ENCODE measurements at regions not wholly inside any gene's neighbourhood (a gene's known extent, or its start where the extent isn't known, plus 50 kb on each side); places are given as distances from the start of the nearest gene placed in this dataset.

DNA sequence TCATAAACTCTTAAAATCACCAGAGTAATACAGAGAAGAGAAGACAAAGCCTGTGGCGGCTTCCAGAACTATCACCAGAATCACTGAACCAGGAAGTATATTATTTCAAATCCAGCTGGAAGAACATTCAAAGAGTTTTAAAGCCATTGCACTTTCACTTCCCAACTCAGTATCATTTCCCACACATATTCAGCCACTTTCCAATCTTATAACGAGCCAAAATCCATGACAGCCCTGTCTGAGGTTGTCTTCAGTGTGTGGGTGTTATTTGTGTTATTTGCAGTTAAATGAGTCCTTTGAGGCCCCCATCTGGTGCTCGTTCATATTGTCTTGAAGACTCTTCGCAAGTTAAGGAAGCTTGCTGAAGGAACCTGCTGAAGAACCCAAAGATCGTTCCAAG lies 559.9 kb downstream of the TSN start:
- H3K9ac ChIP-seq (ENCODE audit: low read length in 3 of 3): no peak overlapping the region
- no peak overlapping the region for H3K27ac ChIP-seq (ENCODE audit: low read depth in 2 of 2, low read length in 2 of 2)
- intact Hi-C loops (cut with DNase I): no loop called here
- FAIRE-seq (no peak), DNase-seq (peak in 1 of 5 donors; percentile 4)
- no peaks in the 10 kb centered on the region for H3K36me3 ChIP-seq (ENCODE audit: control insufficient read depth in 2 of 3, insufficient read depth in 3 of 3, low read length in 3 of 3)
- H3K4me3 ChIP-seq (ENCODE audit: low read length in 3 of 3): no peak overlapping the region
- TF ChIP-seq CTCF (IDR thresholded peaks at IDR 0.05; ENCODE audit: borderline replicate concordance, extremely low read depth, insufficient read depth): no peak
- H3K9me3 ChIP-seq (ENCODE audit: control insufficient read depth in 2 of 3, insufficient read depth in 1 of 3, low read length in 3 of 3): peaks cover 0 to 2% (median 0%) of the 10 kb centered on the region in 3 donors
- no peaks in the 10 kb centered on the region for H3K4me1 ChIP-seq (ENCODE audit: control insufficient read depth in 2 of 3, insufficient read depth in 2 of 3, low read depth in 1 of 3, low read length in 3 of 3)
- H3K27me3 ChIP-seq (ENCODE audit: control insufficient read depth, insufficient read depth, low read length): no peaks in the 10 kb centered on the region

DNA sequence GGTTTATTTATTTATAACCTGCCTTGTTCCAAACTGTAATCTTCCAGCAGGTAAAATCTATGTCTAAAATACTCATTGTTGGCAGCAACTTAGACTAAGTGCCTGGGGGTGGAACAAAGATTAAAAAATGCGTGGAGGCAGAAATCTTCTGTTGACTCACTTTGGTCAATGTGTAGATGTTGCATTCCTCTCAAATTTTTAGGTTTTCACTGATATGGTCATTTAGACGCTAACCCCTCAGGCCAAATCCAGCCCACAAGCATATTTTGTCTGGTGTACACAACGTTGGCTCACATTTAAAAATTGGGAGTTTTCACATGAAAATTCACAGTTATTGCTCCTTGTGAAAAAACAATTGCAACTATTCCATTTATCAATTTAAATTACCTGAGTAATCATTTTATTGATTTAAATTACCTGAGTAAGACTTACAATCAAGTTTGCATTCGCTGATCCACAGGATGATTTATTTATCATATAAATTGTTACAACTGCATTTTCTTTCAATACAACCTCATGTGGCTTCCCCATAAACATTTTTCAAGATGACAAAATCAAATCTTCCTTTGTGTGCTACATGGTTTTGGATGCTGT lies 564.2 kb downstream of the TSN start:
- Histone ChIP-seq H3K36me3 (ENCODE audit: control insufficient read depth in 2 of 3, insufficient read depth in 3 of 3, low read length in 3 of 3) (no peaks in the 10 kb centered on the region), H3K27me3 (ENCODE audit: control insufficient read depth, insufficient read depth, low read length) (no peaks in the 10 kb centered on the region), H3K9me3 (ENCODE audit: control insufficient read depth in 2 of 3, insufficient read depth in 1 of 3, low read length in 3 of 3) (peaks cover 0 to 4% (median 0%) of the 10 kb centered on the region in 3 donors), H3K4me3 (ENCODE audit: low read length in 3 of 3) (no peak overlapping the region), H3K27ac (ENCODE audit: low read depth in 2 of 2, low read length in 2 of 2) (no peak overlapping the region), H3K4me1 (ENCODE audit: control insufficient read depth in 2 of 3, insufficient read depth in 2 of 3, low read depth in 1 of 3, low read length in 3 of 3) (no peaks in the 10 kb centered on the region), H3K9ac (ENCODE audit: low read length in 3 of 3) (no peak overlapping the region)
- FAIRE-seq (no peak), DNase-seq (no peak)
- intact Hi-C loops (cut with DNase I): no loop called here
- no peak for TF ChIP-seq CTCF (IDR thresholded peaks at IDR 0.05; ENCODE audit: borderline replicate concordance, extremely low read depth, insufficient read depth)

DNA sequence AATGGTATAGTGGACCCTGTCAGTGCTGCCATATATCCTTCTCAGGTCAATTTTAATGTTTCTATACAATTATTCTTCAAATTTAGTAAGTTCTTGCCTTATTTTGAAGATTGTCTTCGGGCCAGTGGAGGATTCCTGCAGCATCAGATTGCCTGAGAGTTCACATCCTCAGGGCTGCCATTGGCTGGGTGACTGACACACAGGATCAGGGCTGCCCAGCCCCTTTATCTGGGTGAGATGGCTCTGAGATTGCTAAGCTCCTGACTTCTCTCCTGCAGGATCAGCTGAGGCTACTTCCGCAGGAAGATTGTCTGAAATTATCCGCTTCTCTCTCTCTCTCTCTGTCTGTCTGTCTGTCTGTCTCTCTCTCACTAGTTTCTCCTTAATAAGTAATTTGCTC lies 567.4 kb downstream of the TSN start:
- intact Hi-C loops (cut with DNase I): no loop called here
- H3K27me3 ChIP-seq (ENCODE audit: control insufficient read depth, insufficient read depth, low read length): no peaks in the 10 kb centered on the region
- no peak for DNase-seq
- peaks cover 0 to 4% (median 0%) of the 10 kb centered on the region in 3 donors for H3K9me3 ChIP-seq (ENCODE audit: control insufficient read depth in 2 of 3, insufficient read depth in 1 of 3, low read length in 3 of 3)
- H3K9ac ChIP-seq (ENCODE audit: low read length in 3 of 3): no peak overlapping the region
- no peaks in the 10 kb centered on the region for H3K4me1 ChIP-seq (ENCODE audit: control insufficient read depth in 2 of 3, insufficient read depth in 2 of 3, low read depth in 1 of 3, low read length in 3 of 3)
- TF ChIP-seq CTCF (IDR thresholded peaks at IDR 0.05; ENCODE audit: borderline replicate concordance, extremely low read depth, insufficient read depth): no peak
- H3K27ac ChIP-seq (ENCODE audit: low read depth in 2 of 2, low read length in 2 of 2): no peak overlapping the region
- no peak overlapping the region for H3K4me3 ChIP-seq (ENCODE audit: low read length in 3 of 3)
- FAIRE-seq: no peak
- no peaks in the 10 kb centered on the region for H3K36me3 ChIP-seq (ENCODE audit: control insufficient read depth in 2 of 3, insufficient read depth in 3 of 3, low read length in 3 of 3)

DNA sequence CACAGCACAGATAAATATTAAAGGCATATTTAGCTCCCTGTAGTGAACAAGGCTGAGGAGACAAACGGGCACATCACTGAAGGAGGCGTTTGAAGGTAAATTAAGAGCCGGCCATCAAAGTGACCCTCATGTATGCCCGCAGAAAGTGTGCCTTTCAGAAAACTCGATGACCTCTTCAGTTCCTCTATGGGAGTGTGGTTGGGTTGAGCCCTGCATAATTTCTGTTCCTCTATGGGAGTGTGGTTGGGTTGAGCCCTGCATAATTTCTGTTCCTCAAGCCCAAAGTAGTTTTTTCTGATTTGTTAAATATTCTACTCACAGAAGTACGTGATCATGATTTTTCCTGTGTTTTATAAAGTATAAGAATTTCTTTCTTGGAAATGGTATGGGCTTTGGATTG lies 568.5 kb downstream of the TSN start:
- FAIRE-seq (no peak), DNase-seq (no peak)
- H3K36me3 ChIP-seq (ENCODE audit: control insufficient read depth in 2 of 3, insufficient read depth in 3 of 3, low read length in 3 of 3): no peaks in the 10 kb centered on the region
- H3K27ac ChIP-seq (ENCODE audit: low read depth in 2 of 2, low read length in 2 of 2): no peak overlapping the region
- no peak overlapping the region for H3K9ac ChIP-seq (ENCODE audit: low read length in 3 of 3)
- no peak overlapping the region for H3K4me3 ChIP-seq (ENCODE audit: low read length in 3 of 3)
- TF ChIP-seq CTCF (IDR thresholded peaks at IDR 0.05; ENCODE audit: borderline replicate concordance, extremely low read depth, insufficient read depth): no peak
- H3K27me3 ChIP-seq (ENCODE audit: control insufficient read depth, insufficient read depth, low read length): no peaks in the 10 kb centered on the region
- intact Hi-C loops (cut with DNase I): no loop called here
- H3K4me1 ChIP-seq (ENCODE audit: control insufficient read depth in 2 of 3, insufficient read depth in 2 of 3, low read depth in 1 of 3, low read length in 3 of 3): no peaks in the 10 kb centered on the region
- peaks cover 0 to 4% (median 0%) of the 10 kb centered on the region in 3 donors for H3K9me3 ChIP-seq (ENCODE audit: control insufficient read depth in 2 of 3, insufficient read depth in 1 of 3, low read length in 3 of 3)
